ENCODE measurements at regions not wholly inside any gene's neighbourhood (a gene's known extent, or its start where the extent isn't known, plus 50 kb on each side); places are given as distances from the start of the nearest gene placed in this dataset.

DNA sequence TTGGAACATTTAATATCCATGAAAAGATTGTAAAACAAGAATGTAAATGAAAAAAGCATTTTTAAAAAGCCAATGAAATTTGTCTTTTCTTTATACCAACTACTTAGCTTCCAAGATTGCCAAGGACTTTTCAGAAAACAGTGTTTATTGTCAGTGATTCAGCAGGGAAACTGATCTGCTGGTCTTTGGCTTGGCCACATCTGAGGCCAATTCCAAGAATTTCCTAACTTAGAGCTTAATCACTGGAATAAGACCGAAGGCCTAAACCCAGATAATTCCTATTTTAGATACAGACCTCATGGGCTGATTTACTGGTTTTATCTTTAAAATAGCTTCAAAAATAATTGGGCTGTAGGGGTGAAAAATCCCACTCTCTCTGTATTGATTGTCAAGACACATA, 260.5 kb upstream of the RORA start:
- FAIRE-seq, result no peak
- H3K27me3 ChIP-seq (ENCODE audit: control insufficient read depth, insufficient read depth, low read length), result no peaks in the 10 kb centered on the region
- DNase-seq (ENCODE audit: low read depth), result no peak
- no peaks in the 10 kb centered on the region for H3K36me3 ChIP-seq (ENCODE audit: control insufficient read depth, insufficient read depth, low read length)
- TF ChIP-seq, protein P1, sequence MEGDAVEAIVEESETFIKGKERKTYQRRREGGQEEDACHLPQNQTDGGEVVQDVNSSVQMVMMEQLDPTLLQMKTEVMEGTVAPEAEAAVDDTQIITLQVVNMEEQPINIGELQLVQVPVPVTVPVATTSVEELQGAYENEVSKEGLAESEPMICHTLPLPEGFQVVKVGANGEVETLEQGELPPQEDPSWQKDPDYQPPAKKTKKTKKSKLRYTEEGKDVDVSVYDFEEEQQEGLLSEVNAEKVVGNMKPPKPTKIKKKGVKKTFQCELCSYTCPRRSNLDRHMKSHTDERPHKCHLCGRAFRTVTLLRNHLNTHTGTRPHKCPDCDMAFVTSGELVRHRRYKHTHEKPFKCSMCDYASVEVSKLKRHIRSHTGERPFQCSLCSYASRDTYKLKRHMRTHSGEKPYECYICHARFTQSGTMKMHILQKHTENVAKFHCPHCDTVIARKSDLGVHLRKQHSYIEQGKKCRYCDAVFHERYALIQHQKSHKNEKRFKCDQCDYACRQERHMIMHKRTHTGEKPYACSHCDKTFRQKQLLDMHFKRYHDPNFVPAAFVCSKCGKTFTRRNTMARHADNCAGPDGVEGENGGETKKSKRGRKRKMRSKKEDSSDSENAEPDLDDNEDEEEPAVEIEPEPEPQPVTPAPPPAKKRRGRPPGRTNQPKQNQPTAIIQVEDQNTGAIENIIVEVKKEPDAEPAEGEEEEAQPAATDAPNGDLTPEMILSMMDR (IDR thresholded peaks at IDR 0.05; ENCODE audit: insufficient read depth, low read length, severe bottlenecking), result no peak
- no peak overlapping the region for H3K4me3 ChIP-seq (ENCODE audit: low read depth, low read length)

DNA sequence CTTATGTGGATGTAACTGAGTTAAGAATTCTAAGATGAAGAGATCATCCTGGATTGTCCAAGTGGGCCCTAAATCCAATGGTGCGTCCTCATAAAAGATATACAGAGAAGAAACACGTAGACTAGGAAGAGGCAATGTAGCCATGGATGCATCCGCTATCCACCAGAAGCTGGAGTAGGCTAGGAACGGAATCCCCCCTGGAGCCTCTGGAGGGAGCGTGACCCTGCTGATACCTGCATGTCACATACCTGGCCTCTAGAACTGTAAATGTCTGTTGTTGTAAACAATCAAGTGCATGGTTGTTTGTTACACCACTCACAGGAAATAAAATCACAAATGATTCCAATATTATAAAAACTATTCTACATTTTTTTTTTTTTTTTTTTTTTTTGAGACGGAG, 254.5 kb upstream of the RORA start:
- DNase-seq (ENCODE audit: low read depth) (no peak), FAIRE-seq (no peak)
- TF ChIP-seq, protein P1 (IDR thresholded peaks at IDR 0.05; ENCODE audit: insufficient read depth, low read length, severe bottlenecking), result no peak
- H3K27me3 ChIP-seq (ENCODE audit: control insufficient read depth, insufficient read depth, low read length), result no peaks in the 10 kb centered on the region
- H3K4me3 ChIP-seq (ENCODE audit: low read depth, low read length), result no peak overlapping the region
- H3K36me3 ChIP-seq (ENCODE audit: control insufficient read depth, insufficient read depth, low read length), result no peaks in the 10 kb centered on the region

DNA sequence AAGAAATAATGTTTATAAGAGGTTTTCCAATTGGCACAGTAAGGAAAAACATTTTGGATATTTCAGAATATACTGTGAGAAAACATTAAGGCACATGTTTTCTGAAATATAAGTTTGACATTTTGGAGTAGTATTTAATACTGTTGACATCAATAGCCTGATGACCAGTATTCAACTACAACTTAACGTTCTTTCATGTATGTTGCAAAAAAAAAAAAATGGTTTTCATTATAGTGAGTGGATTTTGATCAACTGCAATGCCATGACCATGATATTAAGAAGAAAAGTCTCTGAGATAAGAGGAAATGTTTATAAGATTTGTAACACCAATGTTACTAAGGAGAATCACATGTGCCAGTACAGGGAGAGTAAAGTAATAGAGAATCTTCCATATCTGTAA, 252.8 kb upstream of the RORA start:
- Histone ChIP-seq H3K36me3 (ENCODE audit: control insufficient read depth, insufficient read depth, low read length) (no peaks in the 10 kb centered on the region), H3K27me3 (ENCODE audit: control insufficient read depth, insufficient read depth, low read length) (no peaks in the 10 kb centered on the region), H3K4me3 (ENCODE audit: low read depth, low read length) (no peak overlapping the region)
- DNase-seq (ENCODE audit: low read depth), result no peak
- FAIRE-seq, result no peak
- TF ChIP-seq, protein P1 (IDR thresholded peaks at IDR 0.05; ENCODE audit: insufficient read depth, low read length, severe bottlenecking), result no peak

DNA sequence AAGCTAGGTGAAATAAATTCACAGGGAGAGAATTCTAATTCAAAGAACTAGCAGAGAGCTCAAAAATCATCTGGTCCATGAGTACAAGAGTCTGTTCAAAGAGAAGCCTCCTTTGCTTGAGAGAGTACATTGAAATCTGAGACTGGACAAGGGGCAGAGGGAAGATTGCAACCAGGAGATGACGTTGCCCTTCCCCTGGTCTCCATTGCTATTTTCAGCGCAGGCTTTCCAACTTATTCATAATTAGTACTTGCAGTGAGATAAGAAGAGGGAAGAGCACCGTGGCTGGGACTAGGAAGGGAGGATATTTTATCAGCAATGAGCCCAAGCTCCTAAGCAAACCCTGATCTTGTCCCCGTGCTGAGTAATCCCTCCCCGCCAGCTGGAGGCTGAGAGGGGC, 251.8 kb upstream of the RORA start:
- Histone ChIP-seq H3K36me3 (ENCODE audit: control insufficient read depth, insufficient read depth, low read length) (no peaks in the 10 kb centered on the region), H3K27me3 (ENCODE audit: control insufficient read depth, insufficient read depth, low read length) (no peaks in the 10 kb centered on the region), H3K4me3 (ENCODE audit: low read depth, low read length) (no peak overlapping the region)
- TF ChIP-seq, protein P1 (IDR thresholded peaks at IDR 0.05; ENCODE audit: insufficient read depth, low read length, severe bottlenecking), result no peak
- DNase-seq (ENCODE audit: low read depth), result no peak
- FAIRE-seq, result no peak

DNA sequence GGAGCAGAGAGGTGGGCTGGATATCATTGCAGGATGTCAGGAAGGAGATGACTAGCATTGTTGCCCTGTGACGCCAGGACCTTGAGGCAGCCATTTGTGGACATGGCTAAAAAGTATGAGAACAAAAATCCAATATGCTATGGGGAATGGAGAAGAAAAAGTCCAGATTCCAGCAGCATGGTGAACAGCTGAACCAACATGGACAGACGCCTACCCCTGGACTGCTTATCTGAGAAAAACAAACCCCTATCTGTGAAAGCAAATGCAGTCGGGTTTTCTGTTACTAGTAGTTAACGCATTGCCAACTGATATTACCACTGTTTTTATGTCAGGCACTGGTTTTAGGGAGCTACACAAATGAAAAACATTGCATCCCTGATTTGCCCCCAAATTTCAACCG, 251.2 kb upstream of the RORA start:
- FAIRE-seq (no peak), DNase-seq (ENCODE audit: low read depth) (no peak)
- H3K27me3 ChIP-seq (ENCODE audit: control insufficient read depth, insufficient read depth, low read length), result no peaks in the 10 kb centered on the region
- no peaks in the 10 kb centered on the region for H3K36me3 ChIP-seq (ENCODE audit: control insufficient read depth, insufficient read depth, low read length)
- no peak overlapping the region for H3K4me3 ChIP-seq (ENCODE audit: low read depth, low read length)
- TF ChIP-seq, protein P1 (IDR thresholded peaks at IDR 0.05; ENCODE audit: insufficient read depth, low read length, severe bottlenecking), result no peak

DNA sequence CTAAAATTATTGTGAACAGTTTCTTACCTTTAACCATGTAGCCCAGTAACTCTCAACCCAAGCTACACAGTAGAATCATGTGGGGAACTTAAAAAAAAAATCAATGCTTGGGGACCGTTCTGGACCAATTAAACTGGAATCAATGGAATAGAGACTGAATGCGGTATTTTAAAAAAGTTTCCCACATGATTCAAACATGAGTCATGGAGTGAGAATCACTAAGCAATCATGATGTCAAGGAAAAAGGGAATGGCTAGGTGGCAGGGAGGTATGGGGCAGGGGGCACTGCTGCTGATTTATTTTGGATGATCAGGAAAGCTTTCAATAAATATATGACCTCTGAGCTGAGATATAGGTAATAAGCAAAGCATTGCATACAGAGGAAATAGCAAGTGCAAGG, 250.5 kb upstream of the RORA start:
- no peak for FAIRE-seq
- TF ChIP-seq, protein P1 (IDR thresholded peaks at IDR 0.05; ENCODE audit: insufficient read depth, low read length, severe bottlenecking), result no peak
- Histone ChIP-seq H3K36me3 (ENCODE audit: control insufficient read depth, insufficient read depth, low read length) (no peaks in the 10 kb centered on the region), H3K27me3 (ENCODE audit: control insufficient read depth, insufficient read depth, low read length) (no peaks in the 10 kb centered on the region), H3K4me3 (ENCODE audit: low read depth, low read length) (no peak overlapping the region)
- DNase-seq (ENCODE audit: low read depth), result peak; percentile 42

All from bronchial epithelial cell (primary cell).